Keratinocyte (primary cell): ENCODE measurements at regions not wholly inside any gene's neighbourhood (a gene's known extent, or its start where the extent isn't known, plus 50 kb on each side); places are given as distances from the start of the nearest gene placed in this dataset.

Source experiments
- DNase-seq: peaks from one replicate; pipeline ENCODE4 v3.0.0-alpha.2; 2011; ENCODE audit warnings: low read depth, missing footprints, low spot score
- FAIRE-seq: peaks from 2 replicates; lab custom pipeline; 2011; peaks lifted over from hg19 to GRCh38; lab: Jason Lieb, UNC
- H2AFZ ChIP-seq: 2 replicates; pipeline ENCODE4 v1.6.0; 2012; ENCODE audit warnings: low read length, control low read depth, inconsistent platforms; ENCODE audit not compliant: control insufficient read depth
- H3K27ac ChIP-seq: 2 replicates; pipeline ENCODE4 v1.5.1; 2011; ENCODE audit warnings: low read length; ENCODE audit not compliant: control insufficient read depth, insufficient read depth
- H3K27me3 ChIP-seq: 3 replicates; pipeline ENCODE4 v1.6.0; 2011; ENCODE audit warnings: low read length; ENCODE audit not compliant: control insufficient read depth, insufficient read depth; ENCODE audit errors: extremely low read depth
- H3K36me3 ChIP-seq, 2 experiments: 2 replicates in 1 of 2; 3 replicates in 1 of 2; pipeline ENCODE4 v1.5.1; 2011; ENCODE audit warnings: low read length in 2 of 2, mild to moderate bottlenecking in 1 of 2; ENCODE audit not compliant: control insufficient read depth in 2 of 2, insufficient read depth in 2 of 2; ENCODE audit errors: extremely low read depth in 1 of 2
- H3K4me1 ChIP-seq: 3 replicates; pipeline ENCODE4 v1.5.1; 2011; ENCODE audit warnings: low read length; ENCODE audit not compliant: control insufficient read depth, insufficient read depth; ENCODE audit errors: extremely low read depth
- H3K4me2 ChIP-seq: 3 replicates; pipeline ENCODE4 v1.6.0; 2011; ENCODE audit warnings: low read depth, low read length; ENCODE audit not compliant: control insufficient read depth, insufficient read depth; ENCODE audit errors: extremely low read depth
- H3K4me3 ChIP-seq, 3 experiments: fragments of 200-600 bp in 1 of 3; sonication (generic) in 1 of 3; 2 replicates in 2 of 3; 3 replicates in 1 of 3; pipeline ENCODE4 v1.5.1; 2011 to 2016; ENCODE audit warnings: low read length in 3 of 3, mild to moderate bottlenecking in 3 of 3, control low read depth in 2 of 3, inconsistent platforms in 1 of 3, low read depth in 1 of 3, mixed read lengths in 1 of 3, mixed run types in 1 of 3, moderate library complexity in 1 of 3; ENCODE audit not compliant: control insufficient read depth in 2 of 3, insufficient read depth in 2 of 3; ENCODE audit errors: extremely low read depth in 1 of 3
- H3K79me2 ChIP-seq: 2 replicates; pipeline ENCODE4 v1.6.0; 2012; ENCODE audit warnings: low read length; ENCODE audit not compliant: control insufficient read depth, insufficient read depth
- H3K9ac ChIP-seq: 3 replicates; pipeline ENCODE4 v1.6.0; 2011; ENCODE audit warnings: low read length; ENCODE audit not compliant: control insufficient read depth, insufficient read depth; ENCODE audit errors: extremely low read depth
- H3K9me1 ChIP-seq: 3 replicates; pipeline ENCODE4 v1.6.0; 2011; ENCODE audit warnings: low read length; ENCODE audit not compliant: control insufficient read depth, insufficient read depth; ENCODE audit errors: extremely low read depth
- H3K9me3 ChIP-seq: 2 replicates; pipeline ENCODE4 v1.5.1; 2012; ENCODE audit warnings: low read depth, low read length; ENCODE audit not compliant: control insufficient read depth
- H4K20me1 ChIP-seq: 3 replicates; pipeline ENCODE4 v1.6.0; 2011; ENCODE audit warnings: low read length; ENCODE audit not compliant: control insufficient read depth, insufficient read depth; ENCODE audit errors: extremely low read depth
- CTCF ChIP-seq, 3 experiments: IDR thresholded peaks in 1 of 3; conservative IDR thresholded peaks in 1 of 3; optimal IDR thresholded peaks in 1 of 3; 2 replicates in 2 of 3; 3 replicates in 1 of 3; pipeline versions ENCODE3 to v1.5.1; 2011; ENCODE audit warnings: low read length in 3 of 3, mild to moderate bottlenecking in 3 of 3, moderate library complexity in 2 of 3, control low read depth in 1 of 3, inconsistent platforms in 1 of 3; ENCODE audit not compliant: insufficient read depth in 2 of 3; ENCODE audit errors: extremely low read depth in 1 of 3
- EZH2 ChIP-seq: IDR thresholded peaks from one replicate; pipeline ENCODE4 v1.6.1; 2012; ENCODE audit warnings: inconsistent platforms, mild to moderate bottlenecking, low read length, moderate library complexity
- dilution Hi-C: fragments of 300-500 bp; cut with MboI; formaldehyde crosslinking; loops from one replicate; pipeline ENCODE4 v1.7.0; 2020; ENCODE audit warnings: low sequenced_read_pairs; ENCODE audit not compliant: extremely low pct_ligation_motif_present

GRCh38 chr1:224051086-224051406, 62.9 kb upstream of the FBXO28 start:
- Histone ChIP-seq H2AFZ (no peak overlapping the region), H3K9ac (no peak overlapping the region), H4K20me1 (no peaks in the 10 kb centered on the region), H3K9me1 (no peaks in the 10 kb centered on the region), H3K4me1 (peaks cover 4% of the 10 kb centered on the region), H3K79me2 (no peaks in the 10 kb centered on the region), H3K27me3 (no peaks in the 10 kb centered on the region), H3K36me3 (no peaks in the 10 kb centered on the region), H3K9me3 (no peaks in the 10 kb centered on the region), H3K4me3 (no peak overlapping the region), H3K27ac (no peak overlapping the region), H3K4me2 (no peak overlapping the region)
- TF ChIP-seq EZH2: no peak
- DNase-seq (no peak), FAIRE-seq (no peak)
- dilution Hi-C loops: no loop called here

GRCh38 chr1:224047538-224047937, 66.4 kb upstream of the FBXO28 start:
- Histone ChIP-seq H3K9ac (no peak overlapping the region), H3K4me2 (no peak overlapping the region), H3K4me3 (no peak overlapping the region), H4K20me1 (no peaks in the 10 kb centered on the region), H3K36me3 (no peaks in the 10 kb centered on the region), H3K4me1 (no peaks in the 10 kb centered on the region), H3K9me3 (no peaks in the 10 kb centered on the region), H3K27ac (no peak overlapping the region), H2AFZ (no peak overlapping the region), H3K9me1 (no peaks in the 10 kb centered on the region), H3K27me3 (no peaks in the 10 kb centered on the region), H3K79me2 (no peaks in the 10 kb centered on the region)
- FAIRE-seq (no peak), DNase-seq (no peak)
- TF ChIP-seq CTCF (optimal IDR thresholded peaks at IDR 0.05 in 1 of 3, IDR thresholded peaks at IDR 0.05 in 1 of 3, conservative IDR thresholded peaks at IDR 0.05 in 1 of 3; ENCODE audit: extremely low read depth in 1 of 3, insufficient read depth in 2 of 3, low read length in 3 of 3) (no peak), EZH2 (no peak)
- dilution Hi-C loops: no loop called here

GRCh38 chr1:224045556-224045955, 68.4 kb upstream of the FBXO28 start:
- H3K36me3 ChIP-seq: no peaks in the 10 kb centered on the region
- H3K27ac ChIP-seq: no peak overlapping the region
- no peaks in the 10 kb centered on the region for H3K27me3 ChIP-seq
- no peak for DNase-seq
- dilution Hi-C loops: no loop called here
- no peak overlapping the region for H3K4me2 ChIP-seq
- no peaks in the 10 kb centered on the region for H3K9me1 ChIP-seq
- H3K4me1 ChIP-seq: no peaks in the 10 kb centered on the region
- no peak overlapping the region for H2AFZ ChIP-seq
- no peak for FAIRE-seq
- no peaks in the 10 kb centered on the region for H3K9me3 ChIP-seq
- H3K4me3 ChIP-seq: no peak overlapping the region
- no peaks in the 10 kb centered on the region for H3K79me2 ChIP-seq
- H3K9ac ChIP-seq: no peak overlapping the region
- H4K20me1 ChIP-seq: no peaks in the 10 kb centered on the region
- TF ChIP-seq CTCF (optimal IDR thresholded peaks at IDR 0.05 in 1 of 3, IDR thresholded peaks at IDR 0.05 in 1 of 3, conservative IDR thresholded peaks at IDR 0.05 in 1 of 3; ENCODE audit: extremely low read depth in 1 of 3, insufficient read depth in 2 of 3, low read length in 3 of 3): no peak
- no peak for TF ChIP-seq EZH2
